HL-60 (cell line): ENCODE measurements at regions not wholly inside any gene's neighbourhood (a gene's known extent, or its start where the extent isn't known, plus 50 kb on each side); places are given as distances from the start of the nearest gene placed in this dataset.
"Not testable (repeated sequence)": the region's sequence is repeated elsewhere in the genome, so short reads cannot be mapped to it uniquely, and the experiment has no call there.

Source experiments
- DNase-seq, 2 experiments: peaks; one replicate each; pipeline ENCODE4 v3.0.0-alpha.2; 2010 to 2020; ENCODE audit warnings: low read depth in 1 of 2, low spot score in 1 of 2
- H3K27ac ChIP-seq: fragments of 250-450 bp; sonication (Bioruptor Pico); replicated peaks from 2 replicates; pipeline ENCODE4 v1.5.1; 2020; ENCODE audit warnings: mild to moderate bottlenecking, moderate library complexity
- H3K27me3 ChIP-seq: fragments of 250-450 bp; sonication (Bioruptor Pico); 2 replicates; pipeline ENCODE4 v1.5.1; 2021; ENCODE audit warnings: mild to moderate bottlenecking, moderate library complexity; ENCODE audit not compliant: insufficient read depth, poor library complexity, severe bottlenecking
- H3K4me3 ChIP-seq: replicated peaks from 2 replicates; pipeline ENCODE4 v1.5.1; 2011; ENCODE audit warnings: mild to moderate bottlenecking, control low read depth, low read length; ENCODE audit not compliant: insufficient read depth
- GABPA ChIP-seq: IDR thresholded peaks from 2 replicates; pipeline ENCODE4 v1.6.1; 2012; ENCODE audit warnings: low read depth
- POLR2AphosphoS5 ChIP-seq: IDR thresholded peaks from 2 replicates; pipeline ENCODE4 v1.6.1; 2012; ENCODE audit warnings: low read depth
- SPI1 ChIP-seq: IDR thresholded peaks from 2 replicates; pipeline ENCODE4 v1.6.1; 2012; ENCODE audit warnings: low read depth, mild to moderate bottlenecking, borderline replicate concordance
- TF ChIP-seq, protein P1 (sequence below): IDR thresholded peaks from 2 replicates; pipeline ENCODE4 v1.6.1; 2012; ENCODE audit warnings: low read depth; ENCODE audit not compliant: insufficient replicate concordance
- TF ChIP-seq, protein P2 (sequence below): IDR thresholded peaks from one replicate; pipeline ENCODE4 v1.5.1; 2011; ENCODE audit warnings: low read length, control low read depth, inconsistent platforms; ENCODE audit not compliant: insufficient read depth

DNA sequence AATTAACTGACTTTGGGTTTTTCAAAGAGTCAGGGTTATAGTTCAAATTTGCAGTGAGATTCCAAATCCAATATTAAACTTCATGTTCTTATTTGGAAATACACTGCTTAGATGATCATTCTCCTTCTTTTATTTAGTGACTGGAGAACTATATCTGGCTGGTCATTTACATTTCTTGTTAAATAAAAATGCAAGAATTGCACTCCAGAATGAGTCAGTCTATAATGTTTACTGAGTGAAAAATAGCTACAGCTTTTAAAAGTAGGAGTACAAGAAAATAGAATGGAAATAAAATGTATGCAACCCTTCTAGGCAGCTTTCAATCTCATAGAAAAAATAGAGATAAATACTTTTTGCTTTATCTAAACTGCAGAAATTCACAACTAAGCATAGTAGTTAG, 54.5 kb upstream of the CD2AP start:
- no peak overlapping the region for H3K4me3 ChIP-seq
- no peaks in the 10 kb centered on the region for H3K27me3 ChIP-seq
- DNase-seq, result no peak
- no peak overlapping the region for H3K27ac ChIP-seq
- TF ChIP-seq SPI1 (no peak), GABPA (no peak), POLR2AphosphoS5 (no peak)
- TF ChIP-seq, protein P1, sequence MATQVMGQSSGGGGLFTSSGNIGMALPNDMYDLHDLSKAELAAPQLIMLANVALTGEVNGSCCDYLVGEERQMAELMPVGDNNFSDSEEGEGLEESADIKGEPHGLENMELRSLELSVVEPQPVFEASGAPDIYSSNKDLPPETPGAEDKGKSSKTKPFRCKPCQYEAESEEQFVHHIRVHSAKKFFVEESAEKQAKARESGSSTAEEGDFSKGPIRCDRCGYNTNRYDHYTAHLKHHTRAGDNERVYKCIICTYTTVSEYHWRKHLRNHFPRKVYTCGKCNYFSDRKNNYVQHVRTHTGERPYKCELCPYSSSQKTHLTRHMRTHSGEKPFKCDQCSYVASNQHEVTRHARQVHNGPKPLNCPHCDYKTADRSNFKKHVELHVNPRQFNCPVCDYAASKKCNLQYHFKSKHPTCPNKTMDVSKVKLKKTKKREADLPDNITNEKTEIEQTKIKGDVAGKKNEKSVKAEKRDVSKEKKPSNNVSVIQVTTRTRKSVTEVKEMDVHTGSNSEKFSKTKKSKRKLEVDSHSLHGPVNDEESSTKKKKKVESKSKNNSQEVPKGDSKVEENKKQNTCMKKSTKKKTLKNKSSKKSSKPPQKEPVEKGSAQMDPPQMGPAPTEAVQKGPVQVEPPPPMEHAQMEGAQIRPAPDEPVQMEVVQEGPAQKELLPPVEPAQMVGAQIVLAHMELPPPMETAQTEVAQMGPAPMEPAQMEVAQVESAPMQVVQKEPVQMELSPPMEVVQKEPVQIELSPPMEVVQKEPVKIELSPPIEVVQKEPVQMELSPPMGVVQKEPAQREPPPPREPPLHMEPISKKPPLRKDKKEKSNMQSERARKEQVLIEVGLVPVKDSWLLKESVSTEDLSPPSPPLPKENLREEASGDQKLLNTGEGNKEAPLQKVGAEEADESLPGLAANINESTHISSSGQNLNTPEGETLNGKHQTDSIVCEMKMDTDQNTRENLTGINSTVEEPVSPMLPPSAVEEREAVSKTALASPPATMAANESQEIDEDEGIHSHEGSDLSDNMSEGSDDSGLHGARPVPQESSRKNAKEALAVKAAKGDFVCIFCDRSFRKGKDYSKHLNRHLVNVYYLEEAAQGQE, result no peak
- TF ChIP-seq, protein P2, sequence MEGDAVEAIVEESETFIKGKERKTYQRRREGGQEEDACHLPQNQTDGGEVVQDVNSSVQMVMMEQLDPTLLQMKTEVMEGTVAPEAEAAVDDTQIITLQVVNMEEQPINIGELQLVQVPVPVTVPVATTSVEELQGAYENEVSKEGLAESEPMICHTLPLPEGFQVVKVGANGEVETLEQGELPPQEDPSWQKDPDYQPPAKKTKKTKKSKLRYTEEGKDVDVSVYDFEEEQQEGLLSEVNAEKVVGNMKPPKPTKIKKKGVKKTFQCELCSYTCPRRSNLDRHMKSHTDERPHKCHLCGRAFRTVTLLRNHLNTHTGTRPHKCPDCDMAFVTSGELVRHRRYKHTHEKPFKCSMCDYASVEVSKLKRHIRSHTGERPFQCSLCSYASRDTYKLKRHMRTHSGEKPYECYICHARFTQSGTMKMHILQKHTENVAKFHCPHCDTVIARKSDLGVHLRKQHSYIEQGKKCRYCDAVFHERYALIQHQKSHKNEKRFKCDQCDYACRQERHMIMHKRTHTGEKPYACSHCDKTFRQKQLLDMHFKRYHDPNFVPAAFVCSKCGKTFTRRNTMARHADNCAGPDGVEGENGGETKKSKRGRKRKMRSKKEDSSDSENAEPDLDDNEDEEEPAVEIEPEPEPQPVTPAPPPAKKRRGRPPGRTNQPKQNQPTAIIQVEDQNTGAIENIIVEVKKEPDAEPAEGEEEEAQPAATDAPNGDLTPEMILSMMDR, result no peak

DNA sequence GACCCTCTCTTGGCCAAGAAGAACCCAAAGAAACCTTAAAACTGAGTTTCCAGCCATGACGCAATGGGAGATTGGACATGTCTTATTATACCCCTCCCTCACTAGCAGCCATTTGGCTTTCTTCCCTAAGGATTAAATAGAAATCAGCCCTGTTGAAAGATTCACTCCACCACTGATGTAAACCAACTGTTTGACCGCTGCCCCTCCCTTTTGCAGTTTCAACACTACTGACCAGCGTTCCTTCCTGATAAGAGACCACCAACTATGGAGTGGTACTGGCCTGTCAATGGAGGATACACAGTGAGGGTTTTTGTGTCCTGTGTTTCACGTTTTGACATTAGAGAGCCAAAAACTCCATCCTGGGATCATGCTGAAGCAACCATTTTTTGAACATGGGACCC, 53.2 kb upstream of the CD2AP start:
- no peak overlapping the region for H3K27ac ChIP-seq
- no peak for TF ChIP-seq GABPA
- TF ChIP-seq, protein P2, result no peak
- TF ChIP-seq, protein P1, result no peak
- no peak for TF ChIP-seq SPI1
- TF ChIP-seq POLR2AphosphoS5, result no peak

DNA sequence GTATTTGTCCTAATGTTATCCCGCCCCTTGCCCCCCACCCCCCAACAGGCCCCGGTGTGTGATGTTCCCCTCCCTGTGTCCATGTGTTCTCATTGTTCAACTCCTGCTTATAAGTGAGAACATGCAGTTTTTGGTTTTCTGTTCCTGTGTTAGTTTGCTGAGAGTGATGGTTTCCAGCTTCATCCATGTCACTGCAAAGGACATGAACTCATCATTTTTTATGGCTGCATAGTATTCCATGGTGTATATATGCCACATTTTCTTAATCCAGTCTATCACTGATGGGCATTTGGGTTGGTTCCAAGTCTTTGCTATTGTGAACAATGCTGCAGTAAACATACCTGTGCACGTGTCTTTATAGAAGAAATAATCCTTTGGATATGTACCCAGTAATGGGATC, 51.9 kb upstream of the CD2AP start:
- DNase-seq, H3K4me3 ChIP-seq, H3K27me3 ChIP-seq, H3K27ac ChIP-seq: not testable (repeated sequence)

More for the DNA sequence above, 53.2 kb upstream of the CD2AP start:
- Histone ChIP-seq H3K4me3 (no peak overlapping the region), H3K27me3 (no peaks in the 10 kb centered on the region)
- no peak for DNase-seq

DNA sequence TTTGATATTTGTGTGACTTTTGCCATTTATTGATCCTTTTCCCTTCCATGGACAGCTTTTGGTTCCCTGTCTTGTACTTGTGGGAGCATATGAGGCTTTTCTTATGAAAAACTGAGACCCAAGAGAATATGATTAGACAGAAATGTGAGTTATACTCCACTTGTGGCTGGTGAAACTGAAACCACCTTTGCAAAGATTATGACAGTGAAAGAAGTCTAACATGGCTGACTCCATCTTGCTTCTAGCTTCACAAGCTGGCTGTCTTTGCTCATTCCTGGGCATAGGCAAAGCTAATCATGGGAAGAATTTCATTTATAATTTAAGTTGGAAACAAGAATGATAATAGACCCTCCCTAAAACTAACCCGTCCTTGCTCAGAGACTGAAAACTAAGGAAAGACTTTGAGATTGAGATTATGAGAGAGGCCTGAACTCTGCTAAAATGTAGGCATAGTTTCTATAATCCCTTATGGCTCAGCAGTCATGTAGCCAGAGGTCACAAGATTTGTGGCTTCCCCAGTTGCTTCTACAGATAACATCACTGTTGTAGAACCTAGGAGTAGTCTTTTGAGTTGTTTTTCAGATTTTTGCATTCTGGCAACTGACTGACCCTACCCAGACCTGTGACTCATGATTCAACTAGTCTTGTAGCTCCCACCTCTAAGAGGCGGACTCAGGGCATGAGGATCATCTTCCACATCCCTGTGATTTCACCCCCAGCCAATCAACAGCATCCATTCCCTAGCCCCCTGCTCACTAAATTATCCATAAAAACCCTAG, 50.9 kb upstream of the CD2AP start:
- H3K27me3 ChIP-seq, result no peaks in the 10 kb centered on the region
- TF ChIP-seq, protein P2, result no peak
- no peak for TF ChIP-seq GABPA
- no peak for DNase-seq
- no peak overlapping the region for H3K4me3 ChIP-seq
- H3K27ac ChIP-seq, result no peak overlapping the region
